ENCODE measurements at regions not wholly inside any gene's neighbourhood (a gene's known extent, or its start where the extent isn't known, plus 50 kb on each side); places are given as distances from the start of the nearest gene placed in this dataset.

DNA sequence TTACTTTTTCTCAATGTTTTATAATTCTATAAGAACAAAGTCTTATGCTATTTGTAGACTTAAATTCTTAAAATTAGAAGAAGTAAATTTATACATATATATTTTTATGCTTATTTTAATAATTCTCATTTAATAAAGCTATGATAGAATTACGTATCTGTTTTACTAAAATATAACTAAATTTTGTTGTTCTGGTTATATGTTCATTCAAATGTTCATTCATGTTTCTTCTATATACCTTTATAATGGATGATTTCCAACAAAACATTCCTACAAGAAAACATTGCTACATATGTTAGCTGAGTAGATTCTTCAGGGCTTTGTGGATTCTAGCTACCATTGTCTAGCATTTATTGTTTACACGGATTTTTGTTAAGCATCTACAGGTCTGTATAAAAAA lies 634.3 kb upstream of the PCDH20 start:
- H3K27me3 ChIP-seq: no peaks in the 10 kb centered on the region
- no peak for DNase-seq (ENCODE audit: extremely low spot score)
- no peak overlapping the region for H3K4me3 ChIP-seq
- 89% methylated on average over 2 of the region's 2 CpGs for WGBS
- no peak overlapping the region for H3K27ac ChIP-seq (replicated peaks in 1 of 4)
- H3K4me1 ChIP-seq: no peaks in the 10 kb centered on the region
- peaks cover 0 to 8% (median 2%) of the 10 kb centered on the region in 4 donors for H3K9me3 ChIP-seq
- intact Hi-C loops (cut with DNase I): no loop called here
- no peak for TF ChIP-seq EP300 (IDR thresholded peaks at IDR 0.05)
- TF ChIP-seq POLR2AphosphoS5 (IDR thresholded peaks at IDR 0.05): no peak
- no peak for TF ChIP-seq POLR2A (IDR thresholded peaks at IDR 0.05; ENCODE audit: low read depth)
- TF ChIP-seq, protein P1, sequence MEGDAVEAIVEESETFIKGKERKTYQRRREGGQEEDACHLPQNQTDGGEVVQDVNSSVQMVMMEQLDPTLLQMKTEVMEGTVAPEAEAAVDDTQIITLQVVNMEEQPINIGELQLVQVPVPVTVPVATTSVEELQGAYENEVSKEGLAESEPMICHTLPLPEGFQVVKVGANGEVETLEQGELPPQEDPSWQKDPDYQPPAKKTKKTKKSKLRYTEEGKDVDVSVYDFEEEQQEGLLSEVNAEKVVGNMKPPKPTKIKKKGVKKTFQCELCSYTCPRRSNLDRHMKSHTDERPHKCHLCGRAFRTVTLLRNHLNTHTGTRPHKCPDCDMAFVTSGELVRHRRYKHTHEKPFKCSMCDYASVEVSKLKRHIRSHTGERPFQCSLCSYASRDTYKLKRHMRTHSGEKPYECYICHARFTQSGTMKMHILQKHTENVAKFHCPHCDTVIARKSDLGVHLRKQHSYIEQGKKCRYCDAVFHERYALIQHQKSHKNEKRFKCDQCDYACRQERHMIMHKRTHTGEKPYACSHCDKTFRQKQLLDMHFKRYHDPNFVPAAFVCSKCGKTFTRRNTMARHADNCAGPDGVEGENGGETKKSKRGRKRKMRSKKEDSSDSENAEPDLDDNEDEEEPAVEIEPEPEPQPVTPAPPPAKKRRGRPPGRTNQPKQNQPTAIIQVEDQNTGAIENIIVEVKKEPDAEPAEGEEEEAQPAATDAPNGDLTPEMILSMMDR (IDR thresholded peaks at IDR 0.05): no peak
- no peaks in the 10 kb centered on the region for H3K36me3 ChIP-seq

DNA sequence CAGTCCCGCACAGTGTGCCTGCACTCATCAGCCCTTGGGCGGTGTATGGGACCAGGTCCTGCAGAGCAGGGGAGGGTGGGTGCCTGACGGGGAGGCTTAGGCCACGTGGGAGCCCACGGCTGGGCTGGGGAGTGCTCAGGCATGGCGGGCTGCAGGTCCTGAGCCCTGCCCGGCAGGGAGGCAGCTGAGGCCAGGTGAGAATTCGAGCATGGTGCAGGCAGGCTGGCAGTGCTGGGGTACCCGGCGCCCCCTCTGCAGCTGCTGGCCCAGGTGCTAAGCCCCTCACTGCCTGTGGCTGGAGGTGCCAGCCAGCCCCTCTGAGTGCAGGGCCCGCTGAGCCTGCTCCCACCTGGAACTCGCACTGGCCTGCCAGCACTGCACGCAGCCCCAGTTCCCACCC lies 630.9 kb upstream of the PCDH20 start:
- no peak overlapping the region for H3K27ac ChIP-seq (replicated peaks in 1 of 4)
- WGBS: 94% methylated on average over 6 of the region's 13 CpGs
- H3K36me3 ChIP-seq: no peaks in the 10 kb centered on the region
- no peaks in the 10 kb centered on the region for H3K27me3 ChIP-seq
- intact Hi-C loops (cut with DNase I): no loop called here
- no peak overlapping the region for H3K4me3 ChIP-seq
- no peaks in the 10 kb centered on the region for H3K4me1 ChIP-seq
- no peak for DNase-seq (ENCODE audit: extremely low spot score)
- H3K9me3 ChIP-seq: peaks cover 0 to 8% (median 2%) of the 10 kb centered on the region in 4 donors
- TF ChIP-seq EP300 (IDR thresholded peaks at IDR 0.05) (no peak), POLR2AphosphoS5 (IDR thresholded peaks at IDR 0.05) (no peak), POLR2A (IDR thresholded peaks at IDR 0.05; ENCODE audit: low read depth) (no peak)
- TF ChIP-seq, protein P1 (IDR thresholded peaks at IDR 0.05): no peak

DNA sequence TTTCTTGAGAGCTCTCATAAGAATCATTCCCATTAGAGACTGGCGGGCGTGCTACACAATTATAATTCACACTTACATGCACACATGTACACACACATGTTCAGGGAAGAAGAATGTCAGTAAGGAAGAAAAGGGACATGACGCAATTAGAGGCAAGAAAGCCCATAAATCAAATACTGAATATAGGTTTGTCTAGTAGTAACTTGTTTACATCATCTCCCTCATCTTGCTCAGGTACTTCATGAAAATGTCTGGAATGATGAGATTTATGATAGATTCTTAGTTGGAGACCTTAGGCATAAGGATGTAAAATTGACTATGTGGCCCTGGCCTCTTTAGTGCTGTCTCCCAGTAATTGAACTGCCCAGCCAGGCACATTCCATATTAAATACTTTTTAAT lies 628.0 kb upstream of the PCDH20 start:
- TF ChIP-seq, protein P1 (IDR thresholded peaks at IDR 0.05): no peak
- TF ChIP-seq POLR2A (IDR thresholded peaks at IDR 0.05; ENCODE audit: low read depth) (no peak), EP300 (IDR thresholded peaks at IDR 0.05) (no peak), POLR2AphosphoS5 (IDR thresholded peaks at IDR 0.05) (no peak)
- H3K4me3 ChIP-seq: no peak overlapping the region
- no peak for DNase-seq (ENCODE audit: extremely low spot score)
- no peak overlapping the region for H3K27ac ChIP-seq (replicated peaks in 1 of 4)
- 83% methylated on average over 3 of the region's 3 CpGs for WGBS
- no peaks in the 10 kb centered on the region for H3K27me3 ChIP-seq
- intact Hi-C loops (cut with DNase I): no loop called here
- H3K9me3 ChIP-seq: peaks cover 0 to 8% (median 2%) of the 10 kb centered on the region in 4 donors
- peaks cover 0 to 8% (median 0%) of the 10 kb centered on the region in 4 donors for H3K4me1 ChIP-seq
- no peaks in the 10 kb centered on the region for H3K36me3 ChIP-seq

DNA sequence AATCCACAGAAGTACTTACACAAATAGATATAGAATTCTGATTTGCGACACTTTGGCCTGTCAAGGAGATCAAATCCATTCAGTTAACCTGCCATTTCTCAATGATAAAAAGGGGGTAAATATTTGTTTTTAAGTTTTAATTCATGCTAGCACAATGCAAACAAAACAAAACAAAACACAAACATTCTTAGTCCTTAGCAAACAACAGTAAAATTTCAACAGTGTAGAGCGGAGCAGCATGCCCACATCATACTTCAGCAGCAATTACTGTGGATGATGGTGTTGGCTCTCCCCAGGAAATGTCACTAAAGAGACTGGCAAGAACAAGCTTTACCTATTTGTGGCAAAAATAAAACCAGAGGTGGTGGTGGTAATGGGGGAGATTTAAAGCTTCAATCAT lies 625.2 kb upstream of the PCDH20 start:
- Histone ChIP-seq H3K36me3 (no peaks in the 10 kb centered on the region), H3K4me3 (no peak overlapping the region), H3K27ac (replicated peaks in 1 of 4) (no peak overlapping the region), H3K27me3 (no peaks in the 10 kb centered on the region), H3K9me3 (no peaks in the 10 kb centered on the region), H3K4me1 (peaks cover 0 to 8% (median 0%) of the 10 kb centered on the region in 4 donors)
- intact Hi-C loops (cut with DNase I): no loop called here
- TF ChIP-seq POLR2A (IDR thresholded peaks at IDR 0.05; ENCODE audit: low read depth): no peak
- TF ChIP-seq EP300 (IDR thresholded peaks at IDR 0.05): no peak
- no peak for TF ChIP-seq POLR2AphosphoS5 (IDR thresholded peaks at IDR 0.05)
- TF ChIP-seq, protein P1 (IDR thresholded peaks at IDR 0.05): no peak
- no peak for DNase-seq (ENCODE audit: extremely low spot score)
- 91% methylated on average over 2 of the region's 2 CpGs for WGBS

DNA sequence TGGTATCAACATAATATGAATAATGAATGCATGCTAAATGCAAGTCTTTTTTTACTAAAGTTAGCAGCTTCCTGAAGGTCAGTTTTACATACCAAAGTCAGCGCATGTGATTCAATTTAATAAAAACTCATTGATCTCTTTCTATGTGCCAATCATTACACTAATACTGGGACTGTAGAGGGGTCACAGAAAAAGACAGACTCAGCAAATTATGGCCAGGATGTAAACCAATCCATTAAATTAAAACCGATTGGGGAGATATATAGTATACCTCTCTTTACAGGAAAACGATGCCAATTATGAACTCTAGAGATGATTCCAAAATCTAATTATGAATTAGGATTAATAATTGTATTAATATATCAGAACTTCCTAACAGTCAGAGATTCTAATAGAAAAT lies 624.4 kb upstream of the PCDH20 start:
- WGBS: 93% methylated on average over 3 of the region's 3 CpGs
- TF ChIP-seq POLR2AphosphoS5 (IDR thresholded peaks at IDR 0.05): no peak
- intact Hi-C loops (cut with DNase I): no loop called here

More for the DNA sequence above, 624.4 kb upstream of the PCDH20 start:
- Histone ChIP-seq H3K4me3 (no peak overlapping the region), H3K4me1 (peaks cover 0 to 8% (median 0%) of the 10 kb centered on the region in 4 donors), H3K9me3 (no peaks in the 10 kb centered on the region), H3K36me3 (no peaks in the 10 kb centered on the region), H3K27ac (replicated peaks in 1 of 4) (no peak overlapping the region), H3K27me3 (no peaks in the 10 kb centered on the region)
- DNase-seq (ENCODE audit: extremely low spot score): no peak

Measured in esophagus muscularis mucosa (tissue), 4 donors.